K562 (cell line): ENCODE measurements at regions not wholly inside any gene's neighbourhood (a gene's known extent, or its start where the extent isn't known, plus 50 kb on each side); places are given as distances from the start of the nearest gene placed in this dataset.

Source experiments
- ATAC-seq: fragments of 200-7000 bp; cut with Tn5 transposase; 3 replicates; pipeline ENCODE4 v1.9.1; 2020; ENCODE audit warnings: moderate library complexity
- BruUV-seq: library from RNA; stranded (reverse); fragments of 400-500 nt; replicated peaks from 2 replicates; lab custom pipeline; 2021; lab: Mats Ljungman, UMichigan
- CTCF ChIA-PET: fragments of 300-600 bp; formaldehyde crosslinking; extraction: SDS; loops from one replicate; lab custom pipeline; 2021; ENCODE audit warnings: low intra/inter-chr PET ratio; lab: Yijun Ruan, JAX
- POLR2A ChIA-PET: fragments of 300-600, 350-650 bp; sonication (Branson Sonifier 250); formaldehyde crosslinking; extraction: SDS; loops from one replicate; lab custom pipeline; 2021; ENCODE audit warnings: antibody characterized with exemption, inconsistent platforms; lab: Yijun Ruan, JAX
- DNase-seq, 4 experiments: peaks; one replicate each; pipeline versions ENCODE4 v3.0.0 to v3.0.0-alpha.2; 2011 to 2018; ENCODE audit warnings: low spot score in 3 of 4, mixed read lengths in 3 of 4; ENCODE audit errors: extremely low read depth in 1 of 4
- FAIRE-seq: peaks from 2 replicates; lab custom pipeline; 2011; peaks lifted over from hg19 to GRCh38; lab: Jason Lieb, UNC
- H2AFZ ChIP-seq: 2 replicates; pipeline ENCODE4 v1.6.0; 2011; ENCODE audit warnings: low read depth, low read length, control low read depth, inconsistent platforms
- H3K27ac ChIP-seq: fragments of 200-600 bp; 3 replicates; pipeline ENCODE4 v1.8.0; 2011; ENCODE audit warnings: low read depth, mild to moderate bottlenecking, control low read depth, inconsistent platforms, low read length, moderate library complexity, mixed read lengths; ENCODE audit errors: extremely low read depth
- H3K27me3 ChIP-seq, 2 experiments: fragments of 300-600 bp in 1 of 2; 2 replicates in 1 of 2; 3 replicates in 1 of 2; pipeline versions ENCODE4 v1.6.0 to v1.8.0; 2011; ENCODE audit warnings: inconsistent platforms in 2 of 2, low read length in 2 of 2, mild to moderate bottlenecking in 1 of 2, mixed read lengths in 1 of 2, moderate library complexity in 1 of 2; ENCODE audit not compliant: control insufficient read depth in 2 of 2, insufficient read depth in 2 of 2
- H3K36me3 ChIP-seq: fragments of 300-600 bp; 3 replicates; pipeline ENCODE4 v1.8.0; 2011; ENCODE audit warnings: mild to moderate bottlenecking, low read length, inconsistent platforms; ENCODE audit not compliant: control insufficient read depth, insufficient read depth
- H3K4me1 ChIP-seq, 2 experiments: fragments of 200-600 bp in 1 of 2; replicated peaks in 1 of 2; 2 replicates in 1 of 2; 3 replicates in 1 of 2; pipeline versions ENCODE4 v1.5.1 to v1.8.0; 2011; ENCODE audit warnings: inconsistent platforms in 2 of 2, low read length in 2 of 2, mild to moderate bottlenecking in 1 of 2, mixed read lengths in 1 of 2, moderate library complexity in 1 of 2; ENCODE audit not compliant: control insufficient read depth in 2 of 2, insufficient read depth in 2 of 2
- H3K4me2 ChIP-seq: 2 replicates; pipeline ENCODE4 v1.6.1; 2011; ENCODE audit warnings: low read length, control low read depth, inconsistent platforms, mixed read lengths; ENCODE audit not compliant: insufficient read depth
- H3K4me3 ChIP-seq: fragments of 200-600 bp; sonication (generic), shearing (Covaris generic); 2 replicates; pipeline ENCODE4 v1.5.1; 2016; ENCODE audit warnings: control low read depth, inconsistent platforms
- H3K79me2 ChIP-seq: fragments of 200-600 bp; 3 replicates; pipeline ENCODE4 v1.8.0; 2011; ENCODE audit warnings: low read length, inconsistent platforms; ENCODE audit not compliant: control insufficient read depth, insufficient read depth
- H3K9ac ChIP-seq, 2 experiments: 2 replicates each; pipeline versions ENCODE4 v1.6.0 to v1.6.1; 2011; ENCODE audit warnings: low read depth in 2 of 2, low read length in 2 of 2, control low read depth in 1 of 2, inconsistent platforms in 1 of 2, mild to moderate bottlenecking in 1 of 2, mixed read lengths in 1 of 2; ENCODE audit not compliant: insufficient read depth in 1 of 2
- H3K9me1 ChIP-seq: one replicate; pipeline ENCODE4 v1.6.0; 2011; ENCODE audit warnings: inconsistent platforms, mild to moderate bottlenecking, low read length, moderate library complexity; ENCODE audit not compliant: control insufficient read depth, insufficient read depth
- H3K9me3 ChIP-seq: replicated peaks from 2 replicates; pipeline ENCODE4 v1.5.1; 2011; ENCODE audit warnings: low read depth, low read length, inconsistent platforms; ENCODE audit not compliant: control insufficient read depth, insufficient read depth
- H4K20me1 ChIP-seq: replicated peaks from 2 replicates; pipeline ENCODE4 v1.6.1; 2011; ENCODE audit warnings: low read length, inconsistent platforms, mixed read lengths; ENCODE audit not compliant: control insufficient read depth, insufficient read depth
- JUN ChIP-seq, 2 experiments: sonication (generic) in 1 of 2; formaldehyde crosslinking in 1 of 2; IDR thresholded peaks; 2 replicates each; pipeline versions ENCODE4 v1.6.1 to v1.8.0; 2012 to 2022; ENCODE audit warnings: borderline replicate concordance in 2 of 2, mild to moderate bottlenecking in 2 of 2, improper control_type of control experiment in 1 of 2, low read depth in 1 of 2, low read length in 1 of 2, missing genetic modification reagents in 1 of 2
- ZNF76 ChIP-seq: fragments of 250-450 bp; sonication (Bioruptor Pico); IDR thresholded peaks from 2 replicates; pipeline ENCODE4 v1.4.0; 2020; ENCODE audit warnings: mild to moderate bottlenecking, moderate library complexity, borderline replicate concordance
- WGBS: fragments of 100-300 bp; shearing (Covaris generic); methylation state at CpG from one replicate; pipeline ENCODE4 v1.1.6; 2016; ENCODE audit warnings: low coverage, mixed read lengths; ENCODE audit not compliant: insufficient coverage; ENCODE audit errors: missing lambda C conversion rate; 5-methylcytosine and 5-hydroxymethylcytosine counted together
- in situ Hi-C: fragments of 300-500 bp; cut with MboI; formaldehyde crosslinking; loops from 4 replicates; pipeline ENCODE4 v1.15.0; 2018; ENCODE audit warnings: inconsistent platforms, mixed read lengths
- intact Hi-C: fragments of 100-400 bp; cut with micrococcal nuclease; formaldehyde crosslinking; loops from 2 replicates; pipeline ENCODE4 v1.14.2; 2022
- TF ChIP-seq, protein P1 (sequence below): IDR thresholded peaks from 2 replicates; pipeline ENCODE4 v1.6.1; 2012; ENCODE audit warnings: low read depth, low read length, improper control_type of control experiment, borderline replicate concordance
- TF ChIP-seq, protein P2 (sequence below): sonication (generic); formaldehyde crosslinking; IDR thresholded peaks from 2 replicates; pipeline ENCODE4 v1.8.0; 2022; ENCODE audit warnings: mild to moderate bottlenecking, missing genetic modification reagents, borderline replicate concordance

DNA sequence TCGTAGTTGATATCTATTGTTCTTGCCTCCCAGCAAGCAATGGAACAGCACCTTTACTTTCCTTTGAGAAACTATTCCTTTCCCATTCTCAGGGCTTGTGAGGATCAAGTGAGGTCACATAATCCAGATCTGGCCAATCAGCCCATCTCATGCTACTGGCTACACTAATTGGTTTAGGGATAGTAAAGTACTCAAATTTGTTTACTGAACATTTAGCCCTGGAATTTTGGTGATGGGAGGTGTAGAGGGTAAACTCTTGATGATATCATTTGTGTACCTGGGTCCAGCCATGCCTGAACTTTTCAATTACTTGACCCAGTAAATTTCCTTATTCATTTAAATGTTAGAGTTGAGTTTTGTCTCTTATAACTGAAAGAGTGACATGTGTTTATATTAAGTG is 195.8 kb upstream of the TNP1 start:
- in situ Hi-C loops, result no loop called here
- CTCF ChIA-PET, result no interaction called here

More for the DNA sequence above, 195.8 kb upstream of the TNP1 start:
- ATAC-seq, result no peak
- Histone ChIP-seq H3K9ac (no peak overlapping the region), H3K4me1 (peaks cover 0 to 17% of the 10 kb centered on the region in 2 experiments; a peak in 3 of 5 replicates), H3K27ac (no peak overlapping the region), H3K4me2 (no peak overlapping the region), H3K36me3 (no peaks in the 10 kb centered on the region)
- intact Hi-C loops, result no loop called here
- POLR2A ChIA-PET, result no interaction called here
- FAIRE-seq, result no peak
- BruUV-seq, result no TSS peak
- no peak for TF ChIP-seq JUN (IDR thresholded peaks at IDR 0.05; ENCODE audit: borderline replicate concordance, low read depth, low read length)
- no peak for TF ChIP-seq JUN (CRISPR knock-in tag; IDR thresholded peaks at IDR 0.05; ENCODE audit: borderline replicate concordance)
- TF ChIP-seq ZNF76 (CRISPR knock-in tag), result no peak
- TF ChIP-seq, protein P1, sequence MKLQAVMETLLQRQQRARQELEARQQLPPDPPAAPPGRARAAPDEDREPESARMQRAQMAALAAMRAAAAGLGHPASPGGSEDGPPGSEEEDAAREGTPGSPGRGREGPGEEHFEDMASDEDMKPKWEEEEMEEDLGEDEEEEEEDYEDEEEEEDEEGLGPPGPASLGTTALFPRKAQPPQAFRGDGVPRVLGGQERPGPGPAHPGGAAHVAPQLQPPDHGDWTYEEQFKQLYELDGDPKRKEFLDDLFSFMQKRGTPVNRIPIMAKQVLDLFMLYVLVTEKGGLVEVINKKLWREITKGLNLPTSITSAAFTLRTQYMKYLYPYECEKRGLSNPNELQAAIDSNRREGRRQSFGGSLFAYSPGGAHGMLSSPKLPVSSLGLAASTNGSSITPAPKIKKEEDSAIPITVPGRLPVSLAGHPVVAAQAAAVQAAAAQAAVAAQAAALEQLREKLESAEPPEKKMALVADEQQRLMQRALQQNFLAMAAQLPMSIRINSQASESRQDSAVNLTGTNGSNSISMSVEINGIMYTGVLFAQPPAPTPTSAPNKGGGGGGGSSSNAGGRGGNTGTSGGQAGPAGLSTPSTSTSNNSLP, result no peak
- TF ChIP-seq, protein P2, sequence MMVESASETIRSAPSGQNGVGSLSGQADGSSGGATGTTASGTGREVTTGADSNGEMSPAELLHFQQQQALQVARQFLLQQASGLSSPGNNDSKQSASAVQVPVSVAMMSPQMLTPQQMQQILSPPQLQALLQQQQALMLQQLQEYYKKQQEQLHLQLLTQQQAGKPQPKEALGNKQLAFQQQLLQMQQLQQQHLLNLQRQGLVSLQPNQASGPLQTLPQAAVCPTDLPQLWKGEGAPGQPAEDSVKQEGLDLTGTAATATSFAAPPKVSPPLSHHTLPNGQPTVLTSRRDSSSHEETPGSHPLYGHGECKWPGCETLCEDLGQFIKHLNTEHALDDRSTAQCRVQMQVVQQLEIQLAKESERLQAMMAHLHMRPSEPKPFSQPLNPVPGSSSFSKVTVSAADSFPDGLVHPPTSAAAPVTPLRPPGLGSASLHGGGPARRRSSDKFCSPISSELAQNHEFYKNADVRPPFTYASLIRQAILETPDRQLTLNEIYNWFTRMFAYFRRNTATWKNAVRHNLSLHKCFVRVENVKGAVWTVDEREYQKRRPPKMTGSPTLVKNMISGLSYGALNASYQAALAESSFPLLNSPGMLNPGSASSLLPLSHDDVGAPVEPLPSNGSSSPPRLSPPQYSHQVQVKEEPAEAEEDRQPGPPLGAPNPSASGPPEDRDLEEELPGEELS (CRISPR knock-in tag), result no peak
- TF ChIP-seq, all 486 proteins: peak for 0
- no peaks in the 10 kb centered on the region; a peak in 1 of 5 replicates for H3K27me3 ChIP-seq
- WGBS, result no CpG with 5 or more reads among the region's 1 CpG
- DNase-seq, result no peak
- no peak overlapping the region for H3K4me3 ChIP-seq
- no peak overlapping the region for H2AFZ ChIP-seq
- H3K9me1 ChIP-seq, result peaks cover 3% of the 10 kb centered on the region
- H3K9me3 ChIP-seq, result no peaks in the 10 kb centered on the region
- H3K79me2 ChIP-seq, result no peaks in the 10 kb centered on the region
- no peaks in the 10 kb centered on the region for H4K20me1 ChIP-seq
